SH-SY5Y (cell line): ENCODE measurements at regions not wholly inside any gene's neighbourhood (a gene's known extent, or its start where the extent isn't known, plus 50 kb on each side); places are given as distances from the start of the nearest gene placed in this dataset.

Experiments used
- GATA2 ChIP-seq: IDR thresholded peaks from 2 replicates; pipeline ENCODE4 v1.6.1; 2011; ENCODE audit warnings: mild to moderate bottlenecking, low read depth, low read length
- GATA3 ChIP-seq: IDR thresholded peaks from 2 replicates; pipeline ENCODE4 v1.6.1; 2011; ENCODE audit warnings: low read depth, mild to moderate bottlenecking, low read length, moderate library complexity

DNA sequence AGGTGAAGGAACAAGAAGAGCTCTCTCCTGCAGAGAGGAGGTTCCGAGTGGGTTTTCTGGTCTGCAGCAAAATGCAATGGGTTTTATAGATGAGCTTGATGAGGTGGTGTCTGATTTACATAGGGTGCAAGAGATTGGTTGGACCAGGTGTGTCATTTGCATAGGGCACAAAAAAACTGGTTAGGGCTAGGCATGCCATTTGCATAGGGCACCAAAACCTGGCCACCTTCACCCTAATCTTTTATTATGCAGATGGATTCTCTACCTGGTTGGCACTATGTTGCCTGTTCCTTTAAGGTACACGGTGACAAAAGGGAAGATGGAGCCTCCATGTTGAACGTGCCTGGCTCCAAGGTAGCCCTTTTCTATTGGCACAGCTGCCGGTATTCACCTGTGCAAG is 94.5 kb upstream of the PRKX start:
- TF ChIP-seq GATA2 = no peak
- no peak for TF ChIP-seq GATA3
